HG03469 (cell line): ENCODE measurements at regions not wholly inside any gene's neighbourhood (a gene's known extent, or its start where the extent isn't known, plus 50 kb on each side); places are given as distances from the start of the nearest gene placed in this dataset.

Experiments
- ATAC-seq: cut with Tn5 transposase; IDR thresholded peaks from one replicate; pipeline ENCODE4 v1.9.1; 2021; ENCODE audit warnings: mild to moderate bottlenecking, moderate library complexity, moderate number of reproducible peaks; ENCODE audit not compliant: unreplicated experiment

GRCh38 chr4:176898791-176899190 lies 106.1 kb upstream of the VEGFC start:
- ATAC-seq, result no peak

GRCh38 chr4:176902710-176903323 lies 110.1 kb upstream of the VEGFC start:
- ATAC-seq, result peak; percentile 97

- ATAC-seq, result no peak
Observed at GRCh38 chr4:176906709-176907108, 114.0 kb upstream of the VEGFC start.

GRCh38 chr4:176910646-176911045 lies 117.9 kb upstream of the VEGFC start:
- ATAC-seq, result no peak

- no peak for ATAC-seq
Observed at GRCh38 chr4:176919631-176920030, 126.9 kb upstream of the VEGFC start.

- no peak for ATAC-seq
Observed at GRCh38 chr4:176920694-176921093, 128.0 kb upstream of the VEGFC start.

- ATAC-seq, result no peak
Observed at GRCh38 chr4:176921256-176921655, 128.5 kb upstream of the VEGFC start.

GRCh38 chr4:176924238-176924637 lies 131.5 kb upstream of the VEGFC start:
- no peak for ATAC-seq

- ATAC-seq, result no peak
Observed at GRCh38 chr4:176925962-176926361, 133.2 kb upstream of the VEGFC start.

- ATAC-seq, result no peak
Observed at GRCh38 chr4:176927117-176927516, 134.4 kb upstream of the VEGFC start.

GRCh38 chr4:176927664-176928063 lies 134.9 kb upstream of the VEGFC start:
- ATAC-seq, result no peak

GRCh38 chr4:176939445-176939844 lies 146.7 kb upstream of the VEGFC start:
- ATAC-seq, result no peak

GRCh38 chr4:176945334-176945733 lies 152.6 kb upstream of the VEGFC start:
- ATAC-seq, result no peak

- ATAC-seq, result no peak
Observed at GRCh38 chr4:176949029-176949428, 156.3 kb upstream of the VEGFC start.

GRCh38 chr4:176953021-176953420 lies 160.3 kb upstream of the VEGFC start:
- ATAC-seq, result no peak

GRCh38 chr4:176957353-176958118 lies 164.8 kb upstream of the VEGFC start:
- ATAC-seq, result no peak

- ATAC-seq, result no peak
Observed at GRCh38 chr4:176959980-176960379, 167.3 kb upstream of the VEGFC start.

GRCh38 chr4:176963121-176963520 lies 170.4 kb upstream of the VEGFC start:
- ATAC-seq, result no peak

GRCh38 chr4:176964116-176964691 lies 171.5 kb upstream of the VEGFC start:
- no peak for ATAC-seq

GRCh38 chr4:176967586-176967985 lies 174.9 kb upstream of the VEGFC start:
- ATAC-seq, result no peak

GRCh38 chr4:176968094-176968493 lies 175.4 kb upstream of the VEGFC start:
- ATAC-seq, result no peak

- ATAC-seq, result no peak
Observed at GRCh38 chr4:176969011-176969410, 176.3 kb upstream of the VEGFC start.
